ENCODE measurements at regions not wholly inside any gene's neighbourhood (a gene's known extent, or its start where the extent isn't known, plus 50 kb on each side); places are given as distances from the start of the nearest gene placed in this dataset.

DNA sequence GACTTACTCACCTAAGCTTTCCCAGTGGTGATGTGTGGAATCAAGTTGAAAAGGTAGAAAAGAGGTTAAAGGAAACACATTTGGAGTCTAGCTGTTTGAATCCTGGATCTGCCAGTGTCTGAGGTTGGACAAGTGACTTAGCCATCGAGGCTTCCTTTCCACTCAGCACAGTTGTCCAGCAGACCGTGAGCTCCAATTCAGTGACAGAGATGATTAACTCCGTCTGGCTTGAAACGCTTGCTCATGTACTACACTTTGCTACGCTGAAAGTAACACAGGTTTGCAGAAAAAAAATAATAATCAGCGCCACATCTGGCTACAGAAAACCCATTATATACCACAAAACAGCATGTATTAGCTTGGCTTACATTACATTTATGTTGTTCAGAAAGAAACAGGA is 364.9 kb upstream of the MCTP2 start:
- no peak for DNase-seq
- Histone ChIP-seq H3K36me3 (ENCODE audit: low read depth) (no peaks in the 10 kb centered on the region), H3K27me3 (replicated peaks; ENCODE audit: insufficient read depth) (no peaks in the 10 kb centered on the region; the same call in 1 of the 2 replicates), H3K4me3 (no peak overlapping the region), H3F3A (ENCODE audit: insufficient read depth) (no peaks in the 10 kb centered on the region), H3K4me1 (ENCODE audit: insufficient read depth) (no peaks in the 10 kb centered on the region), H3K4me2 (ENCODE audit: unreplicated experiment) (no peak overlapping the region), H3K9me3 (ENCODE audit: low read depth) (no peaks in the 10 kb centered on the region), H3K9me2 (ENCODE audit: insufficient read depth) (no peaks in the 10 kb centered on the region), H2AFZ (no peak overlapping the region), H3K9ac (no peak overlapping the region), H4K20me1 (ENCODE audit: insufficient read depth) (no peaks in the 10 kb centered on the region), H3K79me2 (ENCODE audit: insufficient read depth) (no peaks in the 10 kb centered on the region), H3K27ac (no peak overlapping the region)
- in situ Hi-C loops (cut with MboI), result no loop called here
- WGBS, 2 experiments (ENCODE audit: low coverage in 1 of 2, low lambda C conversion rate in 2 of 2, missing lambda C conversion rate in 2 of 2), result 31 to 35% methylated on average over 6 of the region's 6 CpGs
- TF ChIP-seq EZH2phosphoT487 (IDR thresholded peaks at IDR 0.05; ENCODE audit: insufficient read depth, low read depth) (no peak), EZH2 (IDR thresholded peaks at IDR 0.05; ENCODE audit: insufficient read depth, poor library complexity, severe bottlenecking) (no peak)

DNA sequence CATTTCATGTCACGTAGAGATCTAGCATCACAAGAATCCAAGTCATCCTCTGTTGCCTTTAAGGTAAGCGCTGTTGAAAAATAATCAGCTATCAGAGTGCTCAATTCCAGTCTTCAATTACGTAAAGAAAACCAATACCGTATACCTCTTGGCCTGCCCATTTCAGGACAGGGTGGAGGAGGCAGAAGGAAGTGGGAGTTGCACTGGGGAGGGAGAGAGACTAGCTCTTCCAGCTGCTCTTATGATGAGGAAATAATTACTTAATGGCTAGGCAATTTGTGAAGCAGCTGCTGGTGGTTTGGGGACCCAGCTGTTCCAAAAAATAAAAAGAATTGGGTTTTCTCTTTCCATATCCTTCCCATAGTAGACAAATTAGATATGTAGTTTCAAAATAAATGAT is 365.8 kb upstream of the MCTP2 start:
- H3K4me3 ChIP-seq, result no peak overlapping the region
- H3K4me1 ChIP-seq (ENCODE audit: insufficient read depth), result no peaks in the 10 kb centered on the region
- H3K9me3 ChIP-seq (ENCODE audit: low read depth), result no peaks in the 10 kb centered on the region
- no peak overlapping the region for H3K27ac ChIP-seq
- H3K9me2 ChIP-seq (ENCODE audit: insufficient read depth), result no peaks in the 10 kb centered on the region
- no peaks in the 10 kb centered on the region for H3F3A ChIP-seq (ENCODE audit: insufficient read depth)
- no peak overlapping the region for H3K4me2 ChIP-seq (ENCODE audit: unreplicated experiment)
- WGBS, 2 experiments (ENCODE audit: low coverage in 1 of 2, low lambda C conversion rate in 2 of 2, missing lambda C conversion rate in 2 of 2), result 58 to 62% methylated on average over 4 of the region's 4 CpGs
- H3K27me3 ChIP-seq (replicated peaks; ENCODE audit: insufficient read depth), result no peaks in the 10 kb centered on the region; the same call in 1 of the 2 replicates
- H3K79me2 ChIP-seq (ENCODE audit: insufficient read depth), result no peaks in the 10 kb centered on the region
- no peak for DNase-seq
- in situ Hi-C loops (cut with MboI), result no loop called here
- H4K20me1 ChIP-seq (ENCODE audit: insufficient read depth), result no peaks in the 10 kb centered on the region
- H3K36me3 ChIP-seq (ENCODE audit: low read depth), result no peaks in the 10 kb centered on the region
- TF ChIP-seq EZH2phosphoT487 (IDR thresholded peaks at IDR 0.05; ENCODE audit: insufficient read depth, low read depth) (no peak), EZH2 (IDR thresholded peaks at IDR 0.05; ENCODE audit: insufficient read depth, poor library complexity, severe bottlenecking) (no peak)
- no peak overlapping the region for H3K9ac ChIP-seq
- no peak overlapping the region for H2AFZ ChIP-seq

DNA sequence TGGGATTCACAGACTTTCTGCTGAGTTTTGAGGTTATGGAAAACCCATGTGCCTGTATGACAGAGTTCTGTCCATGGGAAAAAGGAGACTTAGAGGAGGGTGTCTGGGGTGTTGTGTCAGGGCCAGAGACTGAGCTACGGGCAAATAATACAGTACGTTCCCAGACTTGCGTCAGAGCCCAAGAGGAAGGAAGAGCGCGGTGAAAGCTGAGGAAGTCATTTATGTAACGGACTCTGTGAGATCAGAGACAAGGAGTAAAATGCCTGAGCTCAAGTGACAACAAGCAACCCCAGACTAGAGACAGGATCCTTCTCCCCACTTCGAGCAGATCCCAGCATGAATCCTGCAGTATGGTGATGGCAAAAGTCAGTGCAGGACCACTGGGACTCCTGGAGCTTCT is 368.6 kb upstream of the MCTP2 start:
- H3K79me2 ChIP-seq (ENCODE audit: insufficient read depth), result no peaks in the 10 kb centered on the region
- no peaks in the 10 kb centered on the region for H3K4me1 ChIP-seq (ENCODE audit: insufficient read depth)
- no peaks in the 10 kb centered on the region for H3K9me3 ChIP-seq (ENCODE audit: low read depth)
- WGBS, 2 experiments (ENCODE audit: low coverage in 1 of 2, low lambda C conversion rate in 2 of 2, missing lambda C conversion rate in 2 of 2), result 75 to 77% methylated on average over 7 of the region's 7 CpGs
- no peaks in the 10 kb centered on the region for H4K20me1 ChIP-seq (ENCODE audit: insufficient read depth)
- no peak for DNase-seq
- H3K4me3 ChIP-seq, result no peak overlapping the region
- no peaks in the 10 kb centered on the region for H3K27me3 ChIP-seq (replicated peaks; ENCODE audit: insufficient read depth)
- H3K36me3 ChIP-seq (ENCODE audit: low read depth), result no peaks in the 10 kb centered on the region
- no peak overlapping the region for H3K9ac ChIP-seq
- H3K4me2 ChIP-seq (ENCODE audit: unreplicated experiment), result no peak overlapping the region
- in situ Hi-C loops (cut with MboI), result no loop called here
- no peak overlapping the region for H3K27ac ChIP-seq
- no peaks in the 10 kb centered on the region for H3K9me2 ChIP-seq (ENCODE audit: insufficient read depth)
- TF ChIP-seq EZH2phosphoT487 (IDR thresholded peaks at IDR 0.05; ENCODE audit: insufficient read depth, low read depth) (no peak), EZH2 (IDR thresholded peaks at IDR 0.05; ENCODE audit: insufficient read depth, poor library complexity, severe bottlenecking) (no peak)
- no peak overlapping the region for H2AFZ ChIP-seq
- H3F3A ChIP-seq (ENCODE audit: insufficient read depth), result no peaks in the 10 kb centered on the region

DNA sequence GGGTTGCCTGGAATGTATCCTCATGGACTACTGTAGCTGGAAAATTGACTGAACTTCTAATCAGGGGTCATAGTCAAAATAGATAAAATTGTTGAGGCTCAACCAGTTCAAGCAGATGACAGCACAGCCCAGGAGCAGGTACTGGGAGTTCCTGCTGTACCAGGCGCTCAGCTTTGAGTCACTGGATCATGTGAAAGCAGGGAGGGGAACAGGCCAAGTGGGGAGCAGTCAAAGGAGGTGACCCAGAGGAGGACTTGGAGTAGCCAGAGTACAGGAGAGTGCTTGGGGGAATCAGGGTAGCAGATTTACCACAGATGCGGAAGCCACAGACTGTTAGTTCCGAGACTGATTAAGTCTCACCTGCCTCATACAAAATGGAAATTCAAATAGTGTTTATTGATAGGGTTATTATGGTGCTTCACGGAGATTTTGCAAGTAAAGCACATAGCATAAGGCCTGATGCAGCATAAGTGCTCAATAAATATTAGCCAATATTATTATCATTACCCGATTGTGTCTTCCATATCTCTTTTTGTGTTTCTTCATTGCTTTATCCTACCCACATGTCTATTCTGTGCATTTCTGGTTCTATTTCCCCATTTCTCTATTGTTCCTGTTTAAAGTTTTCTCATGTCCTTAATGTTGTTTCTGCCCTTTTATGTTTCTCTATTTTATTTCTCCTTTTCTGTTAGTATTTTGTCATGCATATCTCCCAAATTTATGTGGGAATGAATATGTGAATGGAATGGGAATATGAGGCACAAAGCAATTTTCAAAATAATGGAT is 369.2 kb upstream of the MCTP2 start:
- in situ Hi-C loops (cut with MboI), result no loop called here
- Histone ChIP-seq H3K79me2 (ENCODE audit: insufficient read depth) (no peaks in the 10 kb centered on the region), H3K4me3 (no peak overlapping the region), H3K4me2 (ENCODE audit: unreplicated experiment) (peak overlapping the region; percentile 22), H3K9me2 (ENCODE audit: insufficient read depth) (no peaks in the 10 kb centered on the region), H3F3A (ENCODE audit: insufficient read depth) (no peaks in the 10 kb centered on the region), H3K9me3 (ENCODE audit: low read depth) (no peaks in the 10 kb centered on the region), H3K9ac (no peak overlapping the region), H4K20me1 (ENCODE audit: insufficient read depth) (no peaks in the 10 kb centered on the region), H2AFZ (no peak overlapping the region), H3K27me3 (replicated peaks; ENCODE audit: insufficient read depth) (no peaks in the 10 kb centered on the region), H3K4me1 (ENCODE audit: insufficient read depth) (no peaks in the 10 kb centered on the region), H3K36me3 (ENCODE audit: low read depth) (no peaks in the 10 kb centered on the region), H3K27ac (no peak overlapping the region)
- TF ChIP-seq EZH2phosphoT487 (IDR thresholded peaks at IDR 0.05; ENCODE audit: insufficient read depth, low read depth) (no peak), EZH2 (IDR thresholded peaks at IDR 0.05; ENCODE audit: insufficient read depth, poor library complexity, severe bottlenecking) (no peak)
- 83 to 91% methylated on average over 5 of the region's 5 CpGs for WGBS, 2 experiments (ENCODE audit: low coverage in 1 of 2, low lambda C conversion rate in 2 of 2, missing lambda C conversion rate in 2 of 2)
- DNase-seq, result no peak
